ENCODE measurements at regions not wholly inside any gene's neighbourhood (a gene's known extent, or its start where the extent isn't known, plus 50 kb on each side); places are given as distances from the start of the nearest gene placed in this dataset.

- TF ChIP-seq CTCF (conservative IDR thresholded peaks at IDR 0.05; ENCODE audit: low read depth, low read length): no peak
- no peak for DNase-seq (ENCODE audit: low read depth)
- H3K4me3 ChIP-seq (ENCODE audit: low read length): no peak overlapping the region
Measured at GRCh38 chr7:46432708-46433107, 511.6 kb upstream of the IGFBP3 start.

GRCh38 chr7:46428295-46428694, 507.2 kb upstream of the IGFBP3 start:
- DNase-seq (ENCODE audit: low read depth): no peak
- no peak overlapping the region for H3K4me3 ChIP-seq (ENCODE audit: low read length)
- TF ChIP-seq CTCF (conservative IDR thresholded peaks at IDR 0.05; ENCODE audit: low read depth, low read length): no peak

GRCh38 chr7:46424934-46425333, 503.9 kb upstream of the IGFBP3 start:
- H3K4me3 ChIP-seq (ENCODE audit: low read length): no peak overlapping the region
- TF ChIP-seq CTCF (conservative IDR thresholded peaks at IDR 0.05; ENCODE audit: low read depth, low read length): no peak
- DNase-seq (ENCODE audit: low read depth): no peak

GRCh38 chr7:46421441-46422230, 500.6 kb upstream of the IGFBP3 start:
- TF ChIP-seq CTCF (conservative IDR thresholded peaks at IDR 0.05; ENCODE audit: low read depth, low read length): no peak
- DNase-seq (ENCODE audit: low read depth): no peak
- H3K4me3 ChIP-seq (ENCODE audit: low read length): no peak overlapping the region

GRCh38 chr7:46414946-46415345, 493.9 kb upstream of the IGFBP3 start:
- no peak for TF ChIP-seq CTCF (conservative IDR thresholded peaks at IDR 0.05; ENCODE audit: low read depth, low read length)
- DNase-seq (ENCODE audit: low read depth): no peak
- H3K4me3 ChIP-seq (ENCODE audit: low read length): no peak overlapping the region

- H3K4me3 ChIP-seq (ENCODE audit: low read length): no peak overlapping the region
- no peak for TF ChIP-seq CTCF (conservative IDR thresholded peaks at IDR 0.05; ENCODE audit: low read depth, low read length)
- no peak for DNase-seq (ENCODE audit: low read depth)
Measured at GRCh38 chr7:46411236-46411635, 490.2 kb upstream of the IGFBP3 start.

GRCh38 chr7:46407125-46407524, 486.1 kb upstream of the IGFBP3 start:
- DNase-seq (ENCODE audit: low read depth): no peak
- no peak for TF ChIP-seq CTCF (conservative IDR thresholded peaks at IDR 0.05; ENCODE audit: low read depth, low read length)
- no peak overlapping the region for H3K4me3 ChIP-seq (ENCODE audit: low read length)

Measured in retinal pigment epithelial cell (primary cell).